A549 (cell line): ENCODE measurements at regions not wholly inside any gene's neighbourhood (a gene's known extent, or its start where the extent isn't known, plus 50 kb on each side); places are given as distances from the start of the nearest gene placed in this dataset.

Experiments
- ATAC-seq, 2 experiments: fragments of 200-7000 bp in 1 of 2; fragments of >200 bp in 1 of 2; cut with Nextera tagmentation in 1 of 2; cut with Tn5 transposase in 1 of 2; 3 replicates each; pipeline versions ENCODE4 v1.8.0 to v1.9.1; 2018 to 2020; ENCODE audit warnings: mild to moderate bottlenecking in 1 of 2, moderate library complexity in 1 of 2
- CTCF ChIA-PET: fragments of 300-600 bp; sonication (Branson Sonifier 250); formaldehyde crosslinking; extraction: SDS; loops from one replicate; lab custom pipeline; 2021; ENCODE audit warnings: antibody characterized with exemption, inconsistent platforms; lab: Yijun Ruan, JAX
- POLR2A ChIA-PET: fragments of 350-600 bp; formaldehyde crosslinking; extraction: SDS; loops from one replicate; lab custom pipeline; 2021; ENCODE audit warnings: antibody characterized with exemption, inconsistent platforms; lab: Yijun Ruan, JAX
- DNase-seq, 2 experiments: peaks; one replicate each; pipeline versions ENCODE4 v3.0.0 to v3.0.0-alpha.2; 2011 to 2016; ENCODE audit warnings: low read depth in 1 of 2, low spot score in 1 of 2
- FAIRE-seq: peaks from 2 replicates; lab custom pipeline; 2011; peaks lifted over from hg19 to GRCh38; lab: Jason Lieb, UNC
- H3K27ac ChIP-seq, 2 experiments: fragments of >200 bp; sonication (Bioruptor Twin); formaldehyde crosslinking; 3 replicates each; pipeline ENCODE4 v1.5.1; 2016 to 2017
- H3K4me1 ChIP-seq: fragments of >200 bp; sonication (Bioruptor Twin); formaldehyde crosslinking; 3 replicates; pipeline ENCODE4 v1.6.1; 2016
- H3K4me2 ChIP-seq: fragments of >200 bp; sonication (Bioruptor Twin); formaldehyde crosslinking; 3 replicates; pipeline ENCODE4 v1.6.1; 2016
- H3K4me3 ChIP-seq: fragments of >200 bp; sonication (Bioruptor Twin); formaldehyde crosslinking; 3 replicates; pipeline ENCODE4 v1.5.1; 2016
- H3K9me3 ChIP-seq: fragments of >200 bp; sonication (Bioruptor Twin); formaldehyde crosslinking; 3 replicates; pipeline ENCODE4 v1.6.1; 2016
- CBX2 ChIP-seq: fragments of 200-600 bp; sonication (generic); IDR thresholded peaks from 2 replicates; pipeline ENCODE4 v1.6.1; 2016; ENCODE audit warnings: low read depth, mild to moderate bottlenecking, borderline replicate concordance
- CEBPB ChIP-seq, 2 experiments: fragments of >200 bp in 1 of 2; sonication (Bioruptor Twin) in 1 of 2; formaldehyde crosslinking in 1 of 2; IDR thresholded peaks; 2 replicates each; pipeline ENCODE4 v1.6.1; 2012 to 2016
- CHD2 ChIP-seq: fragments of 150-350 bp; IDR thresholded peaks from 2 replicates; pipeline ENCODE4 v1.6.1; 2014; ENCODE audit warnings: low read length; ENCODE audit not compliant: partially characterized antibody
- EHF ChIP-seq: fragments of 250-450 bp; sonication (Bioruptor Pico); IDR thresholded peaks from 2 replicates; pipeline ENCODE4 v1.5.0; 2020; ENCODE audit warnings: mild to moderate bottlenecking
- EHMT2 ChIP-seq: fragments of 200-600 bp; sonication (generic); IDR thresholded peaks from 2 replicates; pipeline ENCODE4 v1.6.1; 2016; ENCODE audit warnings: antibody characterized with exemption, low read depth, mild to moderate bottlenecking, moderate library complexity
- ESRRA ChIP-seq: fragments of 150-350 bp; IDR thresholded peaks from 2 replicates; pipeline ENCODE4 v1.6.1; 2014; ENCODE audit warnings: mild to moderate bottlenecking, low read length, borderline replicate concordance
- FOSB ChIP-seq: fragments of 250-450 bp; sonication (Bioruptor Pico); IDR thresholded peaks from 2 replicates; pipeline ENCODE4 v1.5.0; 2020; ENCODE audit warnings: mild to moderate bottlenecking, moderate library complexity
- FOXS1 ChIP-seq: fragments of 250-450 bp; sonication (Bioruptor Pico); IDR thresholded peaks from 2 replicates; pipeline ENCODE4 v1.5.0; 2020; ENCODE audit warnings: mild to moderate bottlenecking, moderate library complexity
- GATA3 ChIP-seq: IDR thresholded peaks from 2 replicates; pipeline ENCODE4 v1.6.1; 2012; ENCODE audit warnings: borderline replicate concordance
- HEYL ChIP-seq: fragments of 250-450 bp; sonication (Bioruptor Pico); IDR thresholded peaks from 2 replicates; pipeline ENCODE4 v1.8.0; 2021; ENCODE audit warnings: mild to moderate bottlenecking, moderate library complexity
- HOXA7 ChIP-seq: fragments of 250-450 bp; sonication (Bioruptor Pico); IDR thresholded peaks from 2 replicates; pipeline ENCODE4 v1.5.0; 2020; ENCODE audit warnings: mild to moderate bottlenecking, moderate library complexity
- MAFK ChIP-seq: fragments of 450-650 bp; IDR thresholded peaks from 2 replicates; pipeline ENCODE4 v1.6.1; 2014; ENCODE audit not compliant: partially characterized antibody
- POLR2A ChIP-seq: IDR thresholded peaks from 2 replicates; pipeline ENCODE4 v1.6.1; 2012; ENCODE audit warnings: mild to moderate bottlenecking, low read length
- RAD21 ChIP-seq, 2 experiments: fragments of >200 bp in 1 of 2; sonication (Bioruptor Twin) in 1 of 2; formaldehyde crosslinking in 1 of 2; IDR thresholded peaks in 1 of 2; conservative IDR thresholded peaks in 1 of 2; 2 replicates in 1 of 2; 3 replicates in 1 of 2; pipeline ENCODE4 v1.6.1; 2012 to 2018; ENCODE audit warnings: inconsistent platforms in 1 of 2
- RARB ChIP-seq: fragments of 250-450 bp; sonication (Bioruptor Pico); IDR thresholded peaks from 2 replicates; pipeline ENCODE4 v1.8.0; 2021; ENCODE audit warnings: mild to moderate bottlenecking, moderate library complexity
- RFX5 ChIP-seq: fragments of 450-650 bp; IDR thresholded peaks from 2 replicates; pipeline ENCODE4 v1.7.1; 2014; ENCODE audit warnings: antibody characterized with exemption, mild to moderate bottlenecking, moderate library complexity
- SREBF2 ChIP-seq: fragments of 450-650 bp; IDR thresholded peaks from 2 replicates; pipeline ENCODE4 v1.6.1; 2014; ENCODE audit warnings: mild to moderate bottlenecking, moderate library complexity
- TFCP2L1 ChIP-seq: fragments of 250-450 bp; sonication (Bioruptor Pico); IDR thresholded peaks from 2 replicates; pipeline ENCODE4 v1.5.0; 2021; ENCODE audit warnings: mild to moderate bottlenecking
- ZC3H11A ChIP-seq: fragments of 450-650 bp; IDR thresholded peaks from 2 replicates; pipeline ENCODE4 v1.6.1; 2014; ENCODE audit warnings: antibody characterized with exemption, mild to moderate bottlenecking
- ZFP36 ChIP-seq: fragments of 450-650 bp; IDR thresholded peaks from 2 replicates; pipeline ENCODE4 v1.6.1; 2014; ENCODE audit warnings: borderline replicate concordance; ENCODE audit not compliant: partially characterized antibody
- ZNF302 ChIP-seq: fragments of 250-450 bp; sonication (Bioruptor Pico); IDR thresholded peaks from 2 replicates; pipeline ENCODE4 v1.9.0; 2021; ENCODE audit warnings: inconsistent platforms, mild to moderate bottlenecking, moderate library complexity
- WGBS: methylation state at CpG from one replicate; pipeline ENCODE4 v1.1.6; 2017; ENCODE audit errors: missing lambda C conversion rate; 5-methylcytosine and 5-hydroxymethylcytosine counted together
- TF ChIP-seq, protein P1 (sequence below): fragments of 200-600 bp; sonication (generic); IDR thresholded peaks from 2 replicates; pipeline ENCODE4 v1.6.1; 2016; ENCODE audit warnings: antibody characterized with exemption, mild to moderate bottlenecking, moderate library complexity
- TF ChIP-seq, protein P2 (sequence below): fragments of >200 bp; sonication (Bioruptor Twin); formaldehyde crosslinking; IDR thresholded peaks from 3 replicates; pipeline ENCODE4 v1.6.1; 2016
- TF ChIP-seq, protein P3 (sequence below): IDR thresholded peaks from 2 replicates; pipeline ENCODE4 v1.6.1; 2012; ENCODE audit warnings: low read depth, borderline replicate concordance
- TF ChIP-seq, protein P4 (sequence below): fragments of >200 bp; sonication (Bioruptor Twin); formaldehyde crosslinking; IDR thresholded peaks from 2 replicates; pipeline ENCODE4 v1.6.1; 2016
- TF ChIP-seq, protein P5 (sequence below): fragments of 150-350 bp; IDR thresholded peaks from 2 replicates; pipeline ENCODE4 v1.6.1; 2014; ENCODE audit warnings: low read depth, mild to moderate bottlenecking, low read length
- TF ChIP-seq, protein P6 (sequence below): IDR thresholded peaks from 2 replicates; pipeline ENCODE4 v1.6.1; 2012
- TF ChIP-seq, protein P7 (sequence below): fragments of 250-450 bp; sonication (Bioruptor Pico); IDR thresholded peaks from 2 replicates; pipeline ENCODE4 v1.5.0; 2020; ENCODE audit warnings: low read depth, mild to moderate bottlenecking, moderate library complexity

DNA sequence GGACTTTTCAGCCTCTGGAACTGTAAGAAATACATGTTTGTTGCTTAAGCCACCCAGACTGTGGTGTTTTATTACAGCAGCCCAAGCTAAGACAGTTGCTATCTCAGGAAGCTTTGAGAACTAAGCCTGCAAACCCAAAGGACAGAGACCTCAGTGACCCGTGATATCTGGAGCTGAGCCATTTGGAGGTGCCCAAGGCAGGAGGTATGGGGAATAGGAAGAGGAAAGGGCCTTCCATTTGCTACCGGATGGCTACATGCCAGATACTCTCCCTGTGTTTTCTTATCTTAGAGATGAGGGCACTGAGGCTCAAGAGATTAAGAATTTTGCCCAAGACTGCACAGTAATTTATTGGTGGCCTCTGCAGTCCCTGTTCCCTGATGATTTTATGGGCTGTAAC lies 622.1 kb upstream of the CDH5 start:
- 10% methylated on average over 2 of the region's 2 CpGs for WGBS
- CTCF ChIA-PET: interaction anchor here (1.2 kb wide), 1 partner anchor 28 kb away, joined by 3 read pairs; no protein-coding TSS in a partner anchor

DNA sequence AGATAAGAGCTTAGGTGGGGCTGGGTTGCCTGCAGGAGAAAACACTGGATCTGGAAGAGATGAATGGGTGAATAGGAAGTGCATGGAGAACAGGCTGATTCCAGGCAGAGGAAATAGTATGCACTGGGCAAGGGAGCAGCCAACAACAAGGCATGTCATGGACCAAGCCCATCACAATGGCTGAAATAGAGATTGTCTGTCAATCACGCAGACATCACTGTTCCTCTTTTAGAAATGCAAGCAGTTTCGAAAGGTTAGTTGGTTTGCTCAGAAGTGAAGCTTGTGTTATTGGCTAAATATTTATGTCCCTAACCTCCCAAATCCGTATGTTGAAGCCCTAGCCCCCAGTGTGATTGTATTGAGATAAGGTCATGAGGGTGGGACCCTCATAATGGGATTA lies 621.7 kb upstream of the CDH11 start:
- ATAC-seq (no peak), FAIRE-seq (no peak), DNase-seq (no peak)
- H3K27ac ChIP-seq: no peak overlapping the region
- POLR2A ChIA-PET: no interaction called here
- no peaks in the 10 kb centered on the region for H3K9me3 ChIP-seq
- WGBS: 13% methylated on average over 3 of the region's 3 CpGs
- CTCF ChIA-PET: no interaction called here
- no peak overlapping the region for H3K4me2 ChIP-seq
- H3K4me3 ChIP-seq: no peak overlapping the region
- H3K4me1 ChIP-seq: no peaks in the 10 kb centered on the region
- TF ChIP-seq CHD2 (no peak), ZFP36 (no peak), ESRRA (no peak), HEYL (CRISPR knock-in tag) (no peak), EHMT2 (no peak), GATA3 (no peak), CBX2 (no peak), HOXA7 (CRISPR knock-in tag) (no peak), CEBPB (IDR thresholded peaks at IDR 0.05) (no peak), RAD21 (conservative IDR thresholded peaks at IDR 0.05 in 1 of 2, IDR thresholded peaks at IDR 0.05 in 1 of 2) (no peak)
- TF ChIP-seq, protein P1, sequence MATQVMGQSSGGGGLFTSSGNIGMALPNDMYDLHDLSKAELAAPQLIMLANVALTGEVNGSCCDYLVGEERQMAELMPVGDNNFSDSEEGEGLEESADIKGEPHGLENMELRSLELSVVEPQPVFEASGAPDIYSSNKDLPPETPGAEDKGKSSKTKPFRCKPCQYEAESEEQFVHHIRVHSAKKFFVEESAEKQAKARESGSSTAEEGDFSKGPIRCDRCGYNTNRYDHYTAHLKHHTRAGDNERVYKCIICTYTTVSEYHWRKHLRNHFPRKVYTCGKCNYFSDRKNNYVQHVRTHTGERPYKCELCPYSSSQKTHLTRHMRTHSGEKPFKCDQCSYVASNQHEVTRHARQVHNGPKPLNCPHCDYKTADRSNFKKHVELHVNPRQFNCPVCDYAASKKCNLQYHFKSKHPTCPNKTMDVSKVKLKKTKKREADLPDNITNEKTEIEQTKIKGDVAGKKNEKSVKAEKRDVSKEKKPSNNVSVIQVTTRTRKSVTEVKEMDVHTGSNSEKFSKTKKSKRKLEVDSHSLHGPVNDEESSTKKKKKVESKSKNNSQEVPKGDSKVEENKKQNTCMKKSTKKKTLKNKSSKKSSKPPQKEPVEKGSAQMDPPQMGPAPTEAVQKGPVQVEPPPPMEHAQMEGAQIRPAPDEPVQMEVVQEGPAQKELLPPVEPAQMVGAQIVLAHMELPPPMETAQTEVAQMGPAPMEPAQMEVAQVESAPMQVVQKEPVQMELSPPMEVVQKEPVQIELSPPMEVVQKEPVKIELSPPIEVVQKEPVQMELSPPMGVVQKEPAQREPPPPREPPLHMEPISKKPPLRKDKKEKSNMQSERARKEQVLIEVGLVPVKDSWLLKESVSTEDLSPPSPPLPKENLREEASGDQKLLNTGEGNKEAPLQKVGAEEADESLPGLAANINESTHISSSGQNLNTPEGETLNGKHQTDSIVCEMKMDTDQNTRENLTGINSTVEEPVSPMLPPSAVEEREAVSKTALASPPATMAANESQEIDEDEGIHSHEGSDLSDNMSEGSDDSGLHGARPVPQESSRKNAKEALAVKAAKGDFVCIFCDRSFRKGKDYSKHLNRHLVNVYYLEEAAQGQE: no peak
- TF ChIP-seq, protein P2, sequence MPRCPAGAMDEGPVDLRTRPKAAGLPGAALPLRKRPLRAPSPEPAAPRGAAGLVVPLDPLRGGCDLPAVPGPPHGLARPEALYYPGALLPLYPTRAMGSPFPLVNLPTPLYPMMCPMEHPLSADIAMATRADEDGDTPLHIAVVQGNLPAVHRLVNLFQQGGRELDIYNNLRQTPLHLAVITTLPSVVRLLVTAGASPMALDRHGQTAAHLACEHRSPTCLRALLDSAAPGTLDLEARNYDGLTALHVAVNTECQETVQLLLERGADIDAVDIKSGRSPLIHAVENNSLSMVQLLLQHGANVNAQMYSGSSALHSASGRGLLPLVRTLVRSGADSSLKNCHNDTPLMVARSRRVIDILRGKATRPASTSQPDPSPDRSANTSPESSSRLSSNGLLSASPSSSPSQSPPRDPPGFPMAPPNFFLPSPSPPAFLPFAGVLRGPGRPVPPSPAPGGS: no peak
- TF ChIP-seq, protein P3, sequence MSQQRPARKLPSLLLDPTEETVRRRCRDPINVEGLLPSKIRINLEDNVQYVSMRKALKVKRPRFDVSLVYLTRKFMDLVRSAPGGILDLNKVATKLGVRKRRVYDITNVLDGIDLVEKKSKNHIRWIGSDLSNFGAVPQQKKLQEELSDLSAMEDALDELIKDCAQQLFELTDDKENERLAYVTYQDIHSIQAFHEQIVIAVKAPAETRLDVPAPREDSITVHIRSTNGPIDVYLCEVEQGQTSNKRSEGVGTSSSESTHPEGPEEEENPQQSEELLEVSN: no peak

More for the DNA sequence above, 622.1 kb upstream of the CDH5 start:
- Histone ChIP-seq H3K9me3 (no peaks in the 10 kb centered on the region), H3K4me1 (no peaks in the 10 kb centered on the region), H3K4me2 (no peak overlapping the region)
- DNase-seq (no peak), FAIRE-seq (no peak)
- TF ChIP-seq, protein P3: no peak
- TF ChIP-seq, protein P4, sequence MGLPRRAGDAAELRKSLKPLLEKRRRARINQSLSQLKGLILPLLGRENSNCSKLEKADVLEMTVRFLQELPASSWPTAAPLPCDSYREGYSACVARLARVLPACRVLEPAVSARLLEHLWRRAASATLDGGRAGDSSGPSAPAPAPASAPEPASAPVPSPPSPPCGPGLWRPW: no peak
- TF ChIP-seq RFX5 (no peak), POLR2A (no peak), ZNF302 (CRISPR knock-in tag) (no peak), ZC3H11A (no peak), CHD2 (no peak), ZFP36 (no peak), MAFK (no peak), RAD21 (conservative IDR thresholded peaks at IDR 0.05 in 1 of 2, IDR thresholded peaks at IDR 0.05 in 1 of 2) (no peak), SREBF2 (no peak), TFCP2L1 (CRISPR knock-in tag) (no peak), FOSB (CRISPR knock-in tag) (no peak), RARB (no peak), FOXS1 (CRISPR knock-in tag) (no peak), EHF (CRISPR knock-in tag) (no peak)
- TF ChIP-seq, protein P5, sequence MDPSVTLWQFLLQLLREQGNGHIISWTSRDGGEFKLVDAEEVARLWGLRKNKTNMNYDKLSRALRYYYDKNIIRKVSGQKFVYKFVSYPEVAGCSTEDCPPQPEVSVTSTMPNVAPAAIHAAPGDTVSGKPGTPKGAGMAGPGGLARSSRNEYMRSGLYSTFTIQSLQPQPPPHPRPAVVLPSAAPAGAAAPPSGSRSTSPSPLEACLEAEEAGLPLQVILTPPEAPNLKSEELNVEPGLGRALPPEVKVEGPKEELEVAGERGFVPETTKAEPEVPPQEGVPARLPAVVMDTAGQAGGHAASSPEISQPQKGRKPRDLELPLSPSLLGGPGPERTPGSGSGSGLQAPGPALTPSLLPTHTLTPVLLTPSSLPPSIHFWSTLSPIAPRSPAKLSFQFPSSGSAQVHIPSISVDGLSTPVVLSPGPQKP: no peak
- TF ChIP-seq, protein P6, sequence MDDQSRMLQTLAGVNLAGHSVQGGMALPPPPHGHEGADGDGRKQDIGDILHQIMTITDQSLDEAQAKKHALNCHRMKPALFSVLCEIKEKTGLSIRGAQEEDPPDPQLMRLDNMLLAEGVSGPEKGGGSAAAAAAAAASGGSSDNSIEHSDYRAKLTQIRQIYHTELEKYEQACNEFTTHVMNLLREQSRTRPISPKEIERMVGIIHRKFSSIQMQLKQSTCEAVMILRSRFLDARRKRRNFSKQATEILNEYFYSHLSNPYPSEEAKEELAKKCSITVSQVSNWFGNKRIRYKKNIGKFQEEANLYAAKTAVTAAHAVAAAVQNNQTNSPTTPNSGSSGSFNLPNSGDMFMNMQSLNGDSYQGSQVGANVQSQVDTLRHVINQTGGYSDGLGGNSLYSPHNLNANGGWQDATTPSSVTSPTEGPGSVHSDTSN: no peak
- TF ChIP-seq, protein P7, sequence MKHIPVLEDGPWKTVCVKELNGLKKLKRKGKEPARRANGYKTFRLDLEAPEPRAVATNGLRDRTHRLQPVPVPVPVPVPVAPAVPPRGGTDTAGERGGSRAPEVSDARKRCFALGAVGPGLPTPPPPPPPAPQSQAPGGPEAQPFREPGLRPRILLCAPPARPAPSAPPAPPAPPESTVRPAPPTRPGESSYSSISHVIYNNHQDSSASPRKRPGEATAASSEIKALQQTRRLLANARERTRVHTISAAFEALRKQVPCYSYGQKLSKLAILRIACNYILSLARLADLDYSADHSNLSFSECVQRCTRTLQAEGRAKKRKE (CRISPR knock-in tag): no peak
- TF ChIP-seq, protein P2: no peak
- TF ChIP-seq, all 56 proteins: peak for 0
- no peak overlapping the region for H3K4me3 ChIP-seq
- POLR2A ChIA-PET: no interaction called here
- no peak for ATAC-seq
- no peak overlapping the region for H3K27ac ChIP-seq
